Colonic mucosa (tissue), 4 donors: ENCODE measurements at regions not wholly inside any gene's neighbourhood (a gene's known extent, or its start where the extent isn't known, plus 50 kb on each side); places are given as distances from the start of the nearest gene placed in this dataset.

Experiments used
- DNase-seq: peaks from one replicate; pipeline ENCODE4 v3.0.0-alpha.2; 2020
- H3K27ac ChIP-seq: fragments of 200-600 bp; one replicate; pipeline ENCODE4 v1.8.0; 2021
- H3K27me3 ChIP-seq: fragments of 200-600 bp; one replicate; pipeline ENCODE4 v1.8.0; 2021
- H3K36me3 ChIP-seq: fragments of 200-600 bp; one replicate; pipeline ENCODE4 v1.8.0; 2021
- H3K4me1 ChIP-seq: fragments of 200-600 bp; one replicate; pipeline ENCODE4 v1.8.0; 2021; ENCODE audit warnings: mild to moderate bottlenecking
- H3K4me3 ChIP-seq: fragments of 200-600 bp; one replicate; pipeline ENCODE4 v1.8.0; 2021
- H3K9ac ChIP-seq, 2 donors: one replicate each; pipeline ENCODE4 v1.7.0; 2013; ENCODE audit warnings: control low read depth in 2 of 2, low read depth in 2 of 2, low read length in 2 of 2
- H3K9me3 ChIP-seq: fragments of 200-600 bp; one replicate; pipeline ENCODE4 v1.8.0; 2021
- CTCF ChIP-seq: fragments of 200-600 bp; IDR thresholded peaks from one replicate; pipeline ENCODE4 v1.8.0; 2022; ENCODE audit warnings: antibody characterized with exemption, mild to moderate bottlenecking
- intact Hi-C: fragments of 100-400 bp; cut with DNase I; formaldehyde crosslinking; loops from one replicate; pipeline ENCODE4 v1.14.1; 2022
- donor health status: healthy.
- donor health status: DM: no; HTN: no; CAD: no.
- donor health status: DM: no; HTN: no; CAD: no.

- Histone ChIP-seq H3K27me3 (no peaks in the 10 kb centered on the region), H3K9me3 (no peaks in the 10 kb centered on the region), H3K36me3 (no peaks in the 10 kb centered on the region), H3K9ac (no peak overlapping the region), H3K27ac (no peak overlapping the region), H3K4me1 (no peaks in the 10 kb centered on the region), H3K4me3 (no peak overlapping the region)
- no peak for DNase-seq
- no peak for TF ChIP-seq CTCF
- intact Hi-C loops, result no loop called here
These were observed 146.7 kb upstream of the VEGFC start for GRCh38 chr4:176939445-176939844.

- Histone ChIP-seq H3K9ac (no peak overlapping the region), H3K27ac (no peak overlapping the region), H3K27me3 (no peaks in the 10 kb centered on the region), H3K4me3 (no peak overlapping the region), H3K4me1 (no peaks in the 10 kb centered on the region), H3K36me3 (no peaks in the 10 kb centered on the region), H3K9me3 (no peaks in the 10 kb centered on the region)
- intact Hi-C loops, result no loop called here
- no peak for TF ChIP-seq CTCF
- DNase-seq, result no peak
These were observed 152.6 kb upstream of the VEGFC start for GRCh38 chr4:176945334-176945733.

- no peak overlapping the region for H3K4me3 ChIP-seq
- H3K9ac ChIP-seq, result no peak overlapping the region
- intact Hi-C loops, result no loop called here
- H3K27me3 ChIP-seq, result no peaks in the 10 kb centered on the region
- no peaks in the 10 kb centered on the region for H3K36me3 ChIP-seq
- no peak for TF ChIP-seq CTCF
- no peak overlapping the region for H3K27ac ChIP-seq
- H3K4me1 ChIP-seq, result no peaks in the 10 kb centered on the region
- no peak for DNase-seq
- no peaks in the 10 kb centered on the region for H3K9me3 ChIP-seq
These were observed 156.3 kb upstream of the VEGFC start for GRCh38 chr4:176949029-176949428.

DNA sequence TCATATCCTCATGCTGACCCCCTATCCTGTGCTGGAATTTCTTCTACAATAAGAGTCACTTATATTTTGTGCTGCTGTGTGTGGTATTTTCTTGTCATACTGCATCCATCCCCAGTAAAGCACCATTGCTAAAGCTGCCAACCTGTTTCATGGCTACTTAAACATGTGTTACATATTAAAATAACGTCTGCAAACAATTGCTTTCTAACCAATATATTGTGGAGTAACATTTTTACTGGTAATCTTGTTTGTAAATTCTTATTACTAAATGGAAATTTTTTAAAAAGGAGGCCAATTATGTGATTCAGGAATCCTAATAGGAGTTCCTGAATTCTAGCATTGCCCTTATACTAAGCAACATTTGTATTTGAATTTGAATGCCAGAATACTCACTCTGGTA lies 160.3 kb upstream of the VEGFC start:
- no peak for DNase-seq
- H3K4me3 ChIP-seq, result no peak overlapping the region
- H3K36me3 ChIP-seq, result no peaks in the 10 kb centered on the region
- no peaks in the 10 kb centered on the region for H3K9me3 ChIP-seq
- H3K9ac ChIP-seq, result no peak overlapping the region
- H3K27me3 ChIP-seq, result no peaks in the 10 kb centered on the region
- intact Hi-C loops, result no loop called here
- H3K4me1 ChIP-seq, result no peaks in the 10 kb centered on the region
- no peak for TF ChIP-seq CTCF
- no peak overlapping the region for H3K27ac ChIP-seq

GRCh38 chr4:176957353-176958118 lies 164.8 kb upstream of the VEGFC start:
- Histone ChIP-seq H3K9me3 (no peaks in the 10 kb centered on the region), H3K4me1 (no peaks in the 10 kb centered on the region), H3K27me3 (no peaks in the 10 kb centered on the region), H3K27ac (no peak overlapping the region), H3K36me3 (no peaks in the 10 kb centered on the region), H3K4me3 (no peak overlapping the region), H3K9ac (no peak overlapping the region)
- DNase-seq, result no peak
- intact Hi-C loops, result no loop called here
- no peak for TF ChIP-seq CTCF
